Body of pancreas (tissue), 4 donors: ENCODE measurements at regions not wholly inside any gene's neighbourhood (a gene's known extent, or its start where the extent isn't known, plus 50 kb on each side); places are given as distances from the start of the nearest gene placed in this dataset.

Experiments
- CTCF ChIP-seq, 7 experiments: fragments of 450-650 bp in 4 of 7; fragments of 200-600 bp in 3 of 7; sonication (generic) in 3 of 7; IDR thresholded peaks; one replicate each; pipeline ENCODE4 v1.5.1; 2016 to 2019; ENCODE audit warnings: antibody characterized with exemption in 7 of 7
- POLR2A ChIP-seq, 3 donors: fragments of 450-650 bp; IDR thresholded peaks; one replicate each; pipeline ENCODE4 v1.6.1; 2016; ENCODE audit warnings: antibody characterized with exemption in 3 of 3, mild to moderate bottlenecking in 2 of 3

- TF ChIP-seq CTCF (IDR thresholded peaks at IDR 0.05) = no peak
- no peak for TF ChIP-seq POLR2A (IDR thresholded peaks at IDR 0.05)
Measured at GRCh38 chr5:127994087-127994660, 89.4 kb upstream of the SLC12A2 start.
